Nephron (organoid): ENCODE measurements at regions not wholly inside any gene's neighbourhood (a gene's known extent, or its start where the extent isn't known, plus 50 kb on each side); places are given as distances from the start of the nearest gene placed in this dataset.

ENCODE experiments used
- H3K27ac Mint-ChIP-seq, 3 experiments: 2 replicates each; pipeline ENCODE4 v1.8.0; 2020; ENCODE audit warnings: mixed read lengths in 3 of 3, mild to moderate bottlenecking in 2 of 3, moderate library complexity in 1 of 3
- H3K27me3 Mint-ChIP-seq: 2 replicates; pipeline ENCODE4 v1.8.0; 2021; ENCODE audit warnings: low read depth, mild to moderate bottlenecking, moderate library complexity, mixed read lengths
- H3K36me3 Mint-ChIP-seq: 2 replicates; pipeline ENCODE4 v1.8.0; 2020; ENCODE audit warnings: low read depth, mixed read lengths
- H3K4me1 Mint-ChIP-seq: 2 replicates; pipeline ENCODE4 v1.8.0; 2020; ENCODE audit warnings: mixed read lengths
- H3K4me3 Mint-ChIP-seq, 3 experiments: 2 replicates each; pipeline ENCODE4 v1.8.0; 2020; ENCODE audit warnings: mild to moderate bottlenecking in 3 of 3, mixed read lengths in 3 of 3, moderate library complexity in 2 of 3
- H3K9me3 Mint-ChIP-seq: 2 replicates; pipeline ENCODE4 v1.8.0; 2020; ENCODE audit warnings: mixed read lengths
- TF ChIP-seq, protein P1 (sequence below), 3 experiments: fragments of 200-600 bp; sonication (generic); IDR thresholded peaks; one replicate each; pipeline ENCODE4 v1.5.0; 2021; ENCODE audit warnings: antibody characterized with exemption in 3 of 3; ENCODE audit not compliant: unreplicated experiment in 3 of 3

DNA sequence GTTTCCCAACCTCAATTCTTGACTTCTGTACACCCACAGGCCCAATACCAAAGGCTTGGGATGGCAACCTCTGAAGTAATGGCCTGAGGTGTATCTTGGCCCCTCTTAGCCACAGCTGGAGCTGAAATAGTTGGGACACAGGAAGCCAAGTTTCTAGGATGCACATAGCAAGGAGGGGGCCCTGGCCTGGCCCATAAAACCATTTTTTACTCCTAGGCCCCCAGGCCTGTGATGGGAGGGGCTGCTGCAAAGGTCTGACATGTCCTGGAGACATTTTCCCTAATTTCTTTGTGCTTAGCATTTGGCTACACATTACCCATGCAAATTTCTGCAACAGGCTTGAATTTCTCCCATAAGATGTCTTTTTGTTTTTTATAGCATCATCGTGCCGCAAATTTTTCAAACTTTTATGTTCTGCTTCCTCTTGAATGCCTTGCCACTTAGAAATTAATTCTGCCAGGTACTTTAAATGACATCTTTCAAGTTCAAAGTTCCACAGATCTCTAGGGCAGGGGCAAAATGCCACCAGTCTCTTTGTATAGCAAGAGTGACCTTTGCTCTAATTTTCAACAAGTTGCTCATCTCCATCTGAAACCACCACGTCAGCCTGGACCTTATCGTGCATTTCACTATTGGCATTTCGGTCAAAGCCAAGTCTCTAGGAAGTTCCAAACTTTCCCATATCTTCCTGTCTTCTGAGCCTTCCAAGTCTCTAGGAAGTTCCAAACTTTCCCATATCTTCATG lies 490.8 kb downstream of the IPMK start:
- TF ChIP-seq, protein P1, sequence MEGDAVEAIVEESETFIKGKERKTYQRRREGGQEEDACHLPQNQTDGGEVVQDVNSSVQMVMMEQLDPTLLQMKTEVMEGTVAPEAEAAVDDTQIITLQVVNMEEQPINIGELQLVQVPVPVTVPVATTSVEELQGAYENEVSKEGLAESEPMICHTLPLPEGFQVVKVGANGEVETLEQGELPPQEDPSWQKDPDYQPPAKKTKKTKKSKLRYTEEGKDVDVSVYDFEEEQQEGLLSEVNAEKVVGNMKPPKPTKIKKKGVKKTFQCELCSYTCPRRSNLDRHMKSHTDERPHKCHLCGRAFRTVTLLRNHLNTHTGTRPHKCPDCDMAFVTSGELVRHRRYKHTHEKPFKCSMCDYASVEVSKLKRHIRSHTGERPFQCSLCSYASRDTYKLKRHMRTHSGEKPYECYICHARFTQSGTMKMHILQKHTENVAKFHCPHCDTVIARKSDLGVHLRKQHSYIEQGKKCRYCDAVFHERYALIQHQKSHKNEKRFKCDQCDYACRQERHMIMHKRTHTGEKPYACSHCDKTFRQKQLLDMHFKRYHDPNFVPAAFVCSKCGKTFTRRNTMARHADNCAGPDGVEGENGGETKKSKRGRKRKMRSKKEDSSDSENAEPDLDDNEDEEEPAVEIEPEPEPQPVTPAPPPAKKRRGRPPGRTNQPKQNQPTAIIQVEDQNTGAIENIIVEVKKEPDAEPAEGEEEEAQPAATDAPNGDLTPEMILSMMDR (IDR thresholded peaks at IDR 0.05; ENCODE audit: unreplicated experiment in 3 of 3) = no peak
- H3K27ac Mint-ChIP-seq = no peak overlapping the region
- no peaks in the 10 kb centered on the region for H3K27me3 Mint-ChIP-seq
- H3K4me1 Mint-ChIP-seq = no peaks in the 10 kb centered on the region
- no peaks in the 10 kb centered on the region for H3K36me3 Mint-ChIP-seq
- no peak overlapping the region for H3K4me3 Mint-ChIP-seq
- H3K9me3 Mint-ChIP-seq = peaks cover 13% of the 10 kb centered on the region

- Mint-ChIP-seq H3K9me3 (peaks cover 12% of the 10 kb centered on the region), H3K27ac (no peak overlapping the region), H3K36me3 (no peaks in the 10 kb centered on the region), H3K4me3 (no peak overlapping the region), H3K27me3 (no peaks in the 10 kb centered on the region), H3K4me1 (no peaks in the 10 kb centered on the region)
- TF ChIP-seq, protein P1 (IDR thresholded peaks at IDR 0.05; ENCODE audit: unreplicated experiment in 3 of 3) = no peak
Measured at GRCh38 chr10:57775250-57775649, 492.4 kb downstream of the IPMK start.

- Mint-ChIP-seq H3K27ac (no peak overlapping the region), H3K27me3 (no peaks in the 10 kb centered on the region), H3K4me1 (no peaks in the 10 kb centered on the region), H3K4me3 (no peak overlapping the region), H3K36me3 (no peaks in the 10 kb centered on the region), H3K9me3 (peaks cover 3% of the 10 kb centered on the region)
- TF ChIP-seq, protein P1 (IDR thresholded peaks at IDR 0.05; ENCODE audit: unreplicated experiment in 3 of 3) = no peak
Measured at GRCh38 chr10:57769298-57769697, 498.4 kb downstream of the IPMK start.

DNA sequence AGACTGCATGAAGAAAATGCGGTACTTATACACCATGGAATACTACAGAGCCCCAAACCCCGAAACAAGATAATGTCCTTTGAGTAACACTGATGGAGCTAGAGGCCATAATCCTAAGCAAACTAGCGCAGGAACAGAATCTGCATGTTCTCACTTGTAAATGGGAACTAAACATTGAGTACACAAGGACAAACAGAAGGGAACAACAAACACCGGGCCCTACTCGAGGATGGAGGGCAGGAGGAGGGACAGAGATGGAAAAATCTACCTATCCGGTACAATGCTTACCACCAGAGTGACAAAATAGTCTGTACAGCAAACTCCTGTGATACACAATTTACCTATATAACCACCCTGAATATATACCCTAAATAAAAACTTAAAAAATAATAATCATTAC lies 507.9 kb downstream of the IPMK start:
- Mint-ChIP-seq H3K4me1 (no peaks in the 10 kb centered on the region), H3K27ac (no peak overlapping the region), H3K36me3 (no peaks in the 10 kb centered on the region), H3K4me3 (no peak overlapping the region), H3K9me3 (no peaks in the 10 kb centered on the region), H3K27me3 (peaks cover 4% of the 10 kb centered on the region)
- TF ChIP-seq, protein P1 (IDR thresholded peaks at IDR 0.05; ENCODE audit: unreplicated experiment in 3 of 3) = no peak

GRCh38 chr10:57754803-57755202 lies 512.9 kb downstream of the IPMK start:
- Mint-ChIP-seq H3K4me1 (no peaks in the 10 kb centered on the region), H3K27ac (no peak overlapping the region), H3K36me3 (no peaks in the 10 kb centered on the region), H3K9me3 (peaks cover 4% of the 10 kb centered on the region), H3K4me3 (no peak overlapping the region), H3K27me3 (peaks cover 4% of the 10 kb centered on the region)
- TF ChIP-seq, protein P1 (IDR thresholded peaks at IDR 0.05; ENCODE audit: unreplicated experiment in 3 of 3) = no peak

GRCh38 chr10:57743711-57744110 lies 524.0 kb downstream of the IPMK start:
- no peak overlapping the region for H3K4me3 Mint-ChIP-seq
- no peaks in the 10 kb centered on the region for H3K36me3 Mint-ChIP-seq
- no peaks in the 10 kb centered on the region for H3K27me3 Mint-ChIP-seq
- no peaks in the 10 kb centered on the region for H3K4me1 Mint-ChIP-seq
- H3K9me3 Mint-ChIP-seq = peaks cover 3% of the 10 kb centered on the region
- no peak overlapping the region for H3K27ac Mint-ChIP-seq
- TF ChIP-seq, protein P1 (IDR thresholded peaks at IDR 0.05; ENCODE audit: unreplicated experiment in 3 of 3) = no peak
